SK-N-SH (cell line): ENCODE measurements at regions not wholly inside any gene's neighbourhood (a gene's known extent, or its start where the extent isn't known, plus 50 kb on each side); places are given as distances from the start of the nearest gene placed in this dataset.
A peak's percentile ranks its signal among the peaks of the same experiment; 100 is the strongest.

Experiments used
- CTCF ChIA-PET: fragments of 300-600, 350-600 bp; formaldehyde crosslinking; extraction: SDS; loops from one replicate; lab custom pipeline; 2021; lab: Yijun Ruan, JAX
- POLR2A ChIA-PET: fragments of 350-600 bp; sonication (Branson Sonifier 250); formaldehyde crosslinking; extraction: SDS; loops from one replicate; lab custom pipeline; 2020; ENCODE audit warnings: antibody characterized with exemption, inconsistent platforms; lab: Yijun Ruan, JAX
- DNase-seq: peaks from one replicate; pipeline ENCODE4 v3.0.0; 2012
- H2AFZ ChIP-seq: fragments of 200-600 bp; sonication (generic); 2 replicates; pipeline ENCODE4 v1.8.1; 2016; ENCODE audit warnings: antibody characterized with exemption, mild to moderate bottlenecking, low read depth
- H3F3A ChIP-seq: fragments of 200-600 bp; sonication (generic); replicated peaks from 2 replicates; pipeline ENCODE3; 2016; ENCODE audit warnings: antibody characterized with exemption, mild to moderate bottlenecking; ENCODE audit not compliant: insufficient read depth
- H3K27ac ChIP-seq, 2 experiments: fragments of 200-500 bp in 1 of 2; fragments of 200-600 bp in 1 of 2; sonication (Bioruptor generic) in 1 of 2; sonication (generic), shearing (Covaris generic) in 1 of 2; 2 replicates each; pipeline versions ENCODE4 v1.5.1 to v1.6.1; 2014 to 2016; ENCODE audit warnings: low read depth in 2 of 2, inconsistent platforms in 1 of 2, low read length in 1 of 2, mild to moderate bottlenecking in 1 of 2, mixed read lengths in 1 of 2
- H3K27me3 ChIP-seq: fragments of 200-600 bp; sonication (generic), shearing (Covaris generic); 2 replicates; pipeline ENCODE4 v1.6.1; 2016; ENCODE audit warnings: mixed run types; ENCODE audit not compliant: insufficient read depth
- H3K36me3 ChIP-seq, 2 experiments: fragments of 200-500 bp in 1 of 2; fragments of 200-600 bp in 1 of 2; sonication (Bioruptor generic) in 1 of 2; sonication (generic) in 1 of 2; replicated peaks in 1 of 2; 2 replicates each; pipeline versions ENCODE3 to v1.5.1; 2014 to 2016; ENCODE audit warnings: low read length in 1 of 2, mild to moderate bottlenecking in 1 of 2; ENCODE audit not compliant: insufficient read depth in 2 of 2, control insufficient read depth in 1 of 2
- H3K4me1 ChIP-seq, 2 experiments: fragments of 200-500 bp in 1 of 2; fragments of 200-600 bp in 1 of 2; sonication (Bioruptor generic) in 1 of 2; sonication (generic), shearing (Covaris generic) in 1 of 2; 2 replicates each; pipeline versions ENCODE4 v1.5.1 to v1.6.1; 2014 to 2016; ENCODE audit warnings: low read depth in 1 of 2, low read length in 1 of 2, mixed run types in 1 of 2; ENCODE audit not compliant: insufficient read depth in 2 of 2, control insufficient read depth in 1 of 2
- H3K4me2 ChIP-seq: fragments of 200-600 bp; sonication (generic), shearing (Covaris generic); 2 replicates; pipeline ENCODE4 v1.6.1; 2017; ENCODE audit warnings: mixed run types
- H3K4me3 ChIP-seq, 2 experiments: fragments of 200-500 bp in 1 of 2; fragments of 200-600 bp in 1 of 2; sonication (Bioruptor generic) in 1 of 2; sonication (generic), shearing (Covaris generic) in 1 of 2; 2 replicates each; pipeline versions ENCODE4 v1.5.1 to v1.8.1; 2014 to 2016; ENCODE audit warnings: low read depth in 2 of 2, inconsistent platforms in 1 of 2, low read length in 1 of 2, mild to moderate bottlenecking in 1 of 2, mixed read lengths in 1 of 2, moderate library complexity in 1 of 2
- H3K79me2 ChIP-seq: fragments of 200-600 bp; sonication (generic); 2 replicates; pipeline ENCODE4 v1.8.1; 2017; ENCODE audit warnings: mild to moderate bottlenecking; ENCODE audit not compliant: insufficient read depth
- H3K9ac ChIP-seq: fragments of 200-600 bp; sonication (generic); 2 replicates; pipeline ENCODE4 v1.6.1; 2017; ENCODE audit warnings: mixed run types
- H3K9me2 ChIP-seq: fragments of 200-600 bp; sonication (generic); 2 replicates; pipeline ENCODE4 v1.6.1; 2017; ENCODE audit warnings: mixed run types
- H3K9me3 ChIP-seq: fragments of 200-600 bp; sonication (generic); 2 replicates; pipeline ENCODE4 v1.6.1; 2017; ENCODE audit warnings: mixed run types, mild to moderate bottlenecking, moderate library complexity
- H4K20me1 ChIP-seq: fragments of 200-600 bp; sonication (generic); 2 replicates; pipeline ENCODE4 v1.6.1; 2017; ENCODE audit warnings: mild to moderate bottlenecking, mixed run types; ENCODE audit not compliant: insufficient read depth
- FOSL2 ChIP-seq: IDR thresholded peaks from 2 replicates; pipeline ENCODE4 v1.4.0; 2012; ENCODE audit warnings: low read depth, mild to moderate bottlenecking, moderate library complexity, borderline replicate concordance
- FOXM1 ChIP-seq: IDR thresholded peaks from 2 replicates; pipeline ENCODE4 v1.4.0; 2012; ENCODE audit warnings: low read depth, mild to moderate bottlenecking
- GATA2 ChIP-seq: sonication (generic); formaldehyde crosslinking; IDR thresholded peaks from 2 replicates; pipeline ENCODE4 v1.5.0; 2020; ENCODE audit warnings: mild to moderate bottlenecking, missing genetic modification reagents
- JUND ChIP-seq: IDR thresholded peaks from 2 replicates; pipeline ENCODE4 v1.4.0; 2012
- MEF2A ChIP-seq: IDR thresholded peaks from 2 replicates; pipeline ENCODE4 v1.4.0; 2012; ENCODE audit warnings: low read depth, borderline replicate concordance
- MXI1 ChIP-seq: IDR thresholded peaks from 2 replicates; pipeline ENCODE4 v1.6.1; 2012; ENCODE audit warnings: mild to moderate bottlenecking, low read depth, low read length, improper control_type of control experiment
- RFX5 ChIP-seq: IDR thresholded peaks from 2 replicates; pipeline ENCODE4 v1.6.1; 2012; ENCODE audit warnings: mild to moderate bottlenecking, improper control_type of control experiment, low read length
- SIN3A ChIP-seq: IDR thresholded peaks from 2 replicates; pipeline ENCODE4 v1.6.1; 2012; ENCODE audit warnings: low read depth, mild to moderate bottlenecking, low read length, moderate library complexity, borderline replicate concordance
- TCF12 ChIP-seq: IDR thresholded peaks from 2 replicates; pipeline ENCODE4 v1.4.0; 2012
- WGBS: methylation state at CpG from one replicate; pipeline ENCODE4 v1.1.6; 2017; ENCODE audit warnings: low lambda C conversion rate; 5-methylcytosine and 5-hydroxymethylcytosine counted together
- TF ChIP-seq, protein P1 (sequence below): IDR thresholded peaks from 2 replicates; pipeline ENCODE4 v1.6.1; 2012; ENCODE audit warnings: mild to moderate bottlenecking, low read depth, low read length, moderate library complexity
- TF ChIP-seq, protein P2 (sequence below): fragments of 200-600 bp; sonication (generic); IDR thresholded peaks from 2 replicates; pipeline ENCODE4 v1.6.1; 2017; ENCODE audit warnings: antibody characterized with exemption, mild to moderate bottlenecking, moderate library complexity
- TF ChIP-seq, protein P3 (sequence below): fragments of 150-350 bp; IDR thresholded peaks from 2 replicates; pipeline ENCODE4 v1.6.1; 2016; ENCODE audit warnings: mild to moderate bottlenecking, low read depth, low read length

DNA sequence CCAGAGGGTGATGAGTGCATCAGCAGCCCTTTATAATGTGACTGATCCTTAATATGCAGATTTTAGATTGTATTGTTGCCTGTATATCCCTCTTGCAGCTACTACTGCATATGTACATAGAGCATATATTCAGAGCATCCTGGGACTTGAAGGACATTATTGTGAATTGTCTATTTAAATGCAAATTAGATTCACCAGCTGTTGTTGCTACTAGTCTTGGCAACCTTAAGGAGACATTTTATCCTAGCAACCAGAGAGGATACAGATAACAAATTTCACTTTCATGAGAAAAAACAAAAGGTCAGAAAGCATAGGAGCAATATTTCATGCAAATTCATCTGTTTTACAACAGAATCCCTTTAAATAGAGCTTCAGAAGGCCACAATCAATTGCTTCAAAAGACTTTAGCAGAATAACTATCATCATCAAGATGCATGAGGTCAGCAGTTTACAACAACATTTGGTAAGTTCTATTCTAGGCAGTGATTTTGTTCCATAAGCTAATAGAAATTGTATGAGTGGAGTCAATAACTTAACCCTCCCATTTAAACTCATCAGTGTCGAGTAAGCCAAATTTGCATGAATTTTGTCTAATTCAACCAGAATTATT lies 148.6 kb downstream of the GC start:
- POLR2A ChIA-PET: no interaction called here
- Histone ChIP-seq H2AFZ (no peak overlapping the region), H4K20me1 (no peaks in the 10 kb centered on the region), H3K4me1 (no peaks in the 10 kb centered on the region), H3K9me3 (no peaks in the 10 kb centered on the region), H3K27me3 (no peaks in the 10 kb centered on the region), H3K9ac (no peak overlapping the region), H3K4me3 (no peak overlapping the region), H3F3A (no peaks in the 10 kb centered on the region), H3K4me2 (no peak overlapping the region), H3K79me2 (no peaks in the 10 kb centered on the region), H3K36me3 (no peaks in the 10 kb centered on the region), H3K9me2 (no peaks in the 10 kb centered on the region), H3K27ac (no peak overlapping the region)
- CTCF ChIA-PET: no interaction called here
- DNase-seq: no peak
- TF ChIP-seq, protein P1, sequence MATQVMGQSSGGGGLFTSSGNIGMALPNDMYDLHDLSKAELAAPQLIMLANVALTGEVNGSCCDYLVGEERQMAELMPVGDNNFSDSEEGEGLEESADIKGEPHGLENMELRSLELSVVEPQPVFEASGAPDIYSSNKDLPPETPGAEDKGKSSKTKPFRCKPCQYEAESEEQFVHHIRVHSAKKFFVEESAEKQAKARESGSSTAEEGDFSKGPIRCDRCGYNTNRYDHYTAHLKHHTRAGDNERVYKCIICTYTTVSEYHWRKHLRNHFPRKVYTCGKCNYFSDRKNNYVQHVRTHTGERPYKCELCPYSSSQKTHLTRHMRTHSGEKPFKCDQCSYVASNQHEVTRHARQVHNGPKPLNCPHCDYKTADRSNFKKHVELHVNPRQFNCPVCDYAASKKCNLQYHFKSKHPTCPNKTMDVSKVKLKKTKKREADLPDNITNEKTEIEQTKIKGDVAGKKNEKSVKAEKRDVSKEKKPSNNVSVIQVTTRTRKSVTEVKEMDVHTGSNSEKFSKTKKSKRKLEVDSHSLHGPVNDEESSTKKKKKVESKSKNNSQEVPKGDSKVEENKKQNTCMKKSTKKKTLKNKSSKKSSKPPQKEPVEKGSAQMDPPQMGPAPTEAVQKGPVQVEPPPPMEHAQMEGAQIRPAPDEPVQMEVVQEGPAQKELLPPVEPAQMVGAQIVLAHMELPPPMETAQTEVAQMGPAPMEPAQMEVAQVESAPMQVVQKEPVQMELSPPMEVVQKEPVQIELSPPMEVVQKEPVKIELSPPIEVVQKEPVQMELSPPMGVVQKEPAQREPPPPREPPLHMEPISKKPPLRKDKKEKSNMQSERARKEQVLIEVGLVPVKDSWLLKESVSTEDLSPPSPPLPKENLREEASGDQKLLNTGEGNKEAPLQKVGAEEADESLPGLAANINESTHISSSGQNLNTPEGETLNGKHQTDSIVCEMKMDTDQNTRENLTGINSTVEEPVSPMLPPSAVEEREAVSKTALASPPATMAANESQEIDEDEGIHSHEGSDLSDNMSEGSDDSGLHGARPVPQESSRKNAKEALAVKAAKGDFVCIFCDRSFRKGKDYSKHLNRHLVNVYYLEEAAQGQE: no peak
- no peak for TF ChIP-seq SIN3A
- TF ChIP-seq MXI1: no peak
- TF ChIP-seq, protein P2, sequence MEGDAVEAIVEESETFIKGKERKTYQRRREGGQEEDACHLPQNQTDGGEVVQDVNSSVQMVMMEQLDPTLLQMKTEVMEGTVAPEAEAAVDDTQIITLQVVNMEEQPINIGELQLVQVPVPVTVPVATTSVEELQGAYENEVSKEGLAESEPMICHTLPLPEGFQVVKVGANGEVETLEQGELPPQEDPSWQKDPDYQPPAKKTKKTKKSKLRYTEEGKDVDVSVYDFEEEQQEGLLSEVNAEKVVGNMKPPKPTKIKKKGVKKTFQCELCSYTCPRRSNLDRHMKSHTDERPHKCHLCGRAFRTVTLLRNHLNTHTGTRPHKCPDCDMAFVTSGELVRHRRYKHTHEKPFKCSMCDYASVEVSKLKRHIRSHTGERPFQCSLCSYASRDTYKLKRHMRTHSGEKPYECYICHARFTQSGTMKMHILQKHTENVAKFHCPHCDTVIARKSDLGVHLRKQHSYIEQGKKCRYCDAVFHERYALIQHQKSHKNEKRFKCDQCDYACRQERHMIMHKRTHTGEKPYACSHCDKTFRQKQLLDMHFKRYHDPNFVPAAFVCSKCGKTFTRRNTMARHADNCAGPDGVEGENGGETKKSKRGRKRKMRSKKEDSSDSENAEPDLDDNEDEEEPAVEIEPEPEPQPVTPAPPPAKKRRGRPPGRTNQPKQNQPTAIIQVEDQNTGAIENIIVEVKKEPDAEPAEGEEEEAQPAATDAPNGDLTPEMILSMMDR: no peak
- no peak for TF ChIP-seq FOSL2
- TF ChIP-seq JUND: no peak
- no peak for TF ChIP-seq RFX5
- WGBS: 4% methylated on average over 1 of the region's 1 CpG

DNA sequence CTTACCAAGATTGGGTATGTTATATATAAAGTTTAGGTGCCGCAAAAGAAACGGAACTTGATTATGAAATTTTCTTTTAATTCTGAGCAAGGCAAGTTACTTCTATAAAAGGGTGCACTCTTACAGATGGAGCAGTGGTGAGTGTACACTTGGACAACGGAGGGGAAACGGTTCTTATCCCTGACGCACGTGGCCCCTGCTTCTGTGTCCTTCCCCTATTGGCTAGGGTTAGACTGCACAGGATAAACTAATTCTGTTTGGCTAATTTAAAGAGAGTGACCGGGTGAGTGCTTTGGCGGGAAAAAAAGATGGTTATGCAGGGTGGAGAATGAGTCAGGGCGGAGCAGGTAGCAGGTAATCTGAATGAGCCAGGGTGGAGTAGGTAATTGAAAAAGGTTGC lies 149.5 kb downstream of the GC start:
- H3K4me1 ChIP-seq: no peaks in the 10 kb centered on the region
- no peak overlapping the region for H3K9ac ChIP-seq
- H3F3A ChIP-seq: no peaks in the 10 kb centered on the region
- no peak for DNase-seq
- WGBS: 7% methylated on average over 9 of the region's 9 CpGs
- no peaks in the 10 kb centered on the region for H4K20me1 ChIP-seq
- TF ChIP-seq MEF2A: no peak
- TF ChIP-seq FOXM1: no peak
- TF ChIP-seq JUND: no peak
- TF ChIP-seq MXI1: no peak
- no peak for TF ChIP-seq TCF12
- TF ChIP-seq GATA2 (CRISPR knock-in tag): no peak
- TF ChIP-seq, protein P3, sequence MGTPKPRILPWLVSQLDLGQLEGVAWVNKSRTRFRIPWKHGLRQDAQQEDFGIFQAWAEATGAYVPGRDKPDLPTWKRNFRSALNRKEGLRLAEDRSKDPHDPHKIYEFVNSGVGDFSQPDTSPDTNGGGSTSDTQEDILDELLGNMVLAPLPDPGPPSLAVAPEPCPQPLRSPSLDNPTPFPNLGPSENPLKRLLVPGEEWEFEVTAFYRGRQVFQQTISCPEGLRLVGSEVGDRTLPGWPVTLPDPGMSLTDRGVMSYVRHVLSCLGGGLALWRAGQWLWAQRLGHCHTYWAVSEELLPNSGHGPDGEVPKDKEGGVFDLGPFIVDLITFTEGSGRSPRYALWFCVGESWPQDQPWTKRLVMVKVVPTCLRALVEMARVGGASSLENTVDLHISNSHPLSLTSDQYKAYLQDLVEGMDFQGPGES: no peak
- no peak overlapping the region for H3K4me3 ChIP-seq
- no peaks in the 10 kb centered on the region for H3K9me2 ChIP-seq
- H3K79me2 ChIP-seq: no peaks in the 10 kb centered on the region
- H2AFZ ChIP-seq: peak overlapping the region; percentile 41; the same call in 1 of the 2 replicates
- no peak overlapping the region; the same call in 1 of the 2 replicates for H3K4me2 ChIP-seq
- no peaks in the 10 kb centered on the region for H3K9me3 ChIP-seq
- no peak overlapping the region for H3K27ac ChIP-seq
- POLR2A ChIA-PET: no interaction called here
- H3K36me3 ChIP-seq: no peaks in the 10 kb centered on the region
- H3K27me3 ChIP-seq: no peaks in the 10 kb centered on the region
- CTCF ChIA-PET: no interaction called here
